ENCODE measurements at regions not wholly inside any gene's neighbourhood (a gene's known extent, or its start where the extent isn't known, plus 50 kb on each side); places are given as distances from the start of the nearest gene placed in this dataset.

DNA sequence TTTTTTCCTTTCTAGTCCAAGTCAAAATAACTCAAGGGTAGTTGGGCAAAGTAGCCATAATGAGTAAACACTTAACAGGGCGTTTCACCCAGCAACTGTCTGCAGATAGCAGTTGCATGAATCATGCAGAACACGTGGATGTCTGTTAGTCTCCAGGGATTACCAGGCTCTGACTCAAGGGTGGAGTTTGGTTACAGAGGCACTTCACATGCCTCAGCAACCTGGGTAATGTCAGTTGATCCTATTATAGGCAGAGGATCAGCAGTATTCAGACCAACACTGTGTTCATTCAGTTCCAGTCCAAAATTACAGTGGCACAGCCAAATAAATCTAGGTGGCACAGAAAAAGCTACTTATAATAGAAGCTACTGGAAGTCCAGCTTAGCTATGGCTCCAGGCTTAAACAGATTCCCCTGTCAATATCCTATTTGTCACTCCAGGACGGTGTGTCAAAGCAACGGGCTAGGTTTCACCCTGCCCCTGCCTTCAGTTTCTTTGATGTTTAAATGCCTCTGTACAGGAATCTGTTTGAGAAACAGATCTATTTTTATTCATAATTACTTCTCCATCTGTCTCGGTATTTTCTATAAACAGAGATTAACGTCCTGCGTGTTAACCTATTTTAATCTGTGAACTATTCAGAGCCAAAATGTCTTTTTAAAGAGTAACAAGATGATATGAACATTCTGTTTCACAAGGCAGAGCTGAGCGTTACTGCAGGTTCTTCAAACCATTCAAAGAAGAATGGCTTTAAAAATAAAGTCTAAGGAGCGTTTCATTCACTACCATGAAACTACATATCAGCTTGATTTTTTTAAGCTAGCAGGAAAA, 162.6 kb upstream of the AKR1E2 start:
- Histone ChIP-seq H3K27ac (ENCODE audit: low read length) (no peak overlapping the region), H3K36me3 (ENCODE audit: control insufficient read depth, insufficient read depth, low read length) (no peaks in the 10 kb centered on the region)

DNA sequence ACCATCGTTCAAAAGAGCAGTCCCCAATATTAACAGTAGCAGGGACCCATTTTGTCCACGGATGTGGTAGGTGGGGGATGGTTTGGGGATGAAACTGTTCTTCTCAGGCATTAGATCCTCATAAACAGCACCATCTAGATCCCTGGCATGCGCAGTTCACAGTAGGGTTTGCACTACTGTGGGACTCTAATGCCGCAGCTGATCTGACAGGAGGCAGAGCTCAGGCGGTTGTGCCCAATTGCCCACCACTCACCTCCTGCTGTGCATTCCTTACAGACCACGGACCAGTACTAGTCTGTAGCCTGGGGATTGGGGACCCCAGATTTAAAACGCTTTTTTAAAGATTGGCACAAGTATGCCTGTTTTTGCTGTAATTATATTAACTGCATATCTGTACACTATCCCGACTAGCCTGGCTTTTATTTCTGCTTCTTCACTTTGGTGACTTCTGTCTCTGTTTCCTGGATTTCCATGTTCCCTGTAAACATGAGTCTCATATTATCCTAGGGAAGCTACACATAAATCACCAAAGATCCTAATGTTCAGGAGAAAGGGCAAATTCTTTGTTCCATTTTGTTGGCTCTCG, 163.3 kb upstream of the AKR1E2 start:
- Histone ChIP-seq H3K27me3 (ENCODE audit: control insufficient read depth, insufficient read depth, low read length) (no peaks in the 10 kb centered on the region), H3K27ac (ENCODE audit: low read length) (no peak overlapping the region), H3K4me1 (ENCODE audit: control insufficient read depth, insufficient read depth, low read length) (no peaks in the 10 kb centered on the region), H3K36me3 (ENCODE audit: control insufficient read depth, insufficient read depth, low read length) (no peaks in the 10 kb centered on the region), H3K9me3 (ENCODE audit: control insufficient read depth, insufficient read depth, low read length) (no peaks in the 10 kb centered on the region), H3K4me3 (ENCODE audit: low read length) (no peak overlapping the region)
- no peak for DNase-seq (ENCODE audit: low read depth, low spot score)
- no CpG with 5 or more reads among the region's 9 CpGs for WGBS (ENCODE audit: insufficient coverage, insufficient read length)

More for the DNA sequence above, 162.6 kb upstream of the AKR1E2 start:
- Histone ChIP-seq H3K27me3 (ENCODE audit: control insufficient read depth, insufficient read depth, low read length) (no peaks in the 10 kb centered on the region), H3K4me1 (ENCODE audit: control insufficient read depth, insufficient read depth, low read length) (no peaks in the 10 kb centered on the region), H3K4me3 (ENCODE audit: low read length) (no peak overlapping the region), H3K9me3 (ENCODE audit: control insufficient read depth, insufficient read depth, low read length) (no peaks in the 10 kb centered on the region)
- WGBS (ENCODE audit: insufficient coverage, insufficient read length) = no CpG with 5 or more reads among the region's 9 CpGs
- DNase-seq (ENCODE audit: low read depth, low spot score) = no peak

DNA sequence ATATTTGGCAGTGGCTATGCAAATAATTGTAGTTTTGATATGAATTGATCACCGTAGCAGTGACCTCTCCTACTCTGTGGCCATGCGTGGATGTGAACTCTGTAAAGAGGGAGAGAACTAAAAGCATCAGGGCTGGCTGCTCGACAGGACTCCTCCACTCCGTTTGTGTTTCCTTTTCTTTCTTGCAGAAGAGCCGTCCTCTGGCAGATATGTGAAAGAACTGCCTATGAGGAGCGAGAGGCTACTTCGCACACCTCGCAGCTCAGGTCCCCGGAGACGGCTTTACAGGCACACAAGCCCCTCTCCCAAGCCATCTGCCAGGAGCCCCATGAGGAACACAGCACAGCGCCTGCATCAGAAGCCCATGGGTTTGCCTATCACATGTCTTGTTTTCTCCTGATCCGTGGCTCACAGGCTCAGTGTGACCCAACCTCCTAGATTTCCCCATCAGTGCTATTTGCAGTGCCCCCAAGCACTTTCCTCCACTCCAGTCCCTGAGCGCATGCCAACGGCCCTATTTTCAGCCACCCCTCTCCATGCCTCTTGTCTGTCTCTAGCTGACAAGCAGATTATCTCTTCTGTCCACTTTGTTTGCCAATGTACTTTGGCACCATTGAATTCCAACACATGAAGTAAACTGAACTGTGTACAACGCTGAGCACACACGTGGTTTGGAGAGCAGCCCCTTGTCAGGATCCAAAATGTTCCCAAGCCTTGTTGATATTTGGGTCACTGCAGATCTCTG, 164.3 kb upstream of the AKR1E2 start:
- H3K27me3 ChIP-seq (ENCODE audit: control insufficient read depth, insufficient read depth, low read length) = no peaks in the 10 kb centered on the region
- no peak for DNase-seq (ENCODE audit: low read depth, low spot score)
- no peaks in the 10 kb centered on the region for H3K36me3 ChIP-seq (ENCODE audit: control insufficient read depth, insufficient read depth, low read length)
- no CpG with 5 or more reads among the region's 16 CpGs for WGBS (ENCODE audit: insufficient coverage, insufficient read length)
- H3K27ac ChIP-seq (ENCODE audit: low read length) = no peak overlapping the region
- no peaks in the 10 kb centered on the region for H3K4me1 ChIP-seq (ENCODE audit: control insufficient read depth, insufficient read depth, low read length)
- no peak overlapping the region for H3K4me3 ChIP-seq (ENCODE audit: low read length)
- no peaks in the 10 kb centered on the region for H3K9me3 ChIP-seq (ENCODE audit: control insufficient read depth, insufficient read depth, low read length)

DNA sequence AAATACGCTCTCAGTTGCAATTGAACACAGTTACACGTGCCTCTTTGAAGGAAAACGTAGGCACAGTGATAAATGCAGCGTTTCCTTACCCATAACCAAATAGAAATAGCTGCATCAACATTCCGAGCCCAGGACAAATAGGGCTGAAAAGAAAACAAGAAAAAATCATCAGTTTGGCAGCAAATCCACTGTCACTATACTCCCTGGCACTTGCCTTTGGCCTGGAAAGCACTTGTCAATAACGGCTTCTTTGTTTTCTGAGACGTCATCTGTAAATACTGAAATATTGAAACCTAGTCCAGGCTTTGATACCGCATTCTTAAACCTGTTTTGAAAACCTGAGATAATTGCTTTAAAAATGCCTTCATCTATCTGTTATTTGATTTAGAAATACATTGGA, 167.2 kb upstream of the AKR1E2 start:
- no peak for DNase-seq (ENCODE audit: low read depth, low spot score)
- no CpG with 5 or more reads among the region's 8 CpGs for WGBS (ENCODE audit: insufficient coverage, insufficient read length)
- no peaks in the 10 kb centered on the region for H3K36me3 ChIP-seq (ENCODE audit: control insufficient read depth, insufficient read depth, low read length)
- no peaks in the 10 kb centered on the region for H3K4me1 ChIP-seq (ENCODE audit: control insufficient read depth, insufficient read depth, low read length)
- H3K27ac ChIP-seq (ENCODE audit: low read length) = no peak overlapping the region
- no peaks in the 10 kb centered on the region for H3K27me3 ChIP-seq (ENCODE audit: control insufficient read depth, insufficient read depth, low read length)
- H3K4me3 ChIP-seq (ENCODE audit: low read length) = no peak overlapping the region
- no peaks in the 10 kb centered on the region for H3K9me3 ChIP-seq (ENCODE audit: control insufficient read depth, insufficient read depth, low read length)

- H3K27me3 ChIP-seq (ENCODE audit: control insufficient read depth, insufficient read depth, low read length) = no peaks in the 10 kb centered on the region
- H3K4me1 ChIP-seq (ENCODE audit: control insufficient read depth, insufficient read depth, low read length) = no peaks in the 10 kb centered on the region
- no peak for DNase-seq (ENCODE audit: low read depth, low spot score)
- no peaks in the 10 kb centered on the region for H3K9me3 ChIP-seq (ENCODE audit: control insufficient read depth, insufficient read depth, low read length)
- H3K4me3 ChIP-seq (ENCODE audit: low read length) = no peak overlapping the region
- no CpG with 5 or more reads among the region's 7 CpGs for WGBS (ENCODE audit: insufficient coverage, insufficient read length)
- H3K27ac ChIP-seq (ENCODE audit: low read length) = no peak overlapping the region
- no peaks in the 10 kb centered on the region for H3K36me3 ChIP-seq (ENCODE audit: control insufficient read depth, insufficient read depth, low read length)
Measured at GRCh38 chr10:4656576-4657194, 169.3 kb upstream of the AKR1E2 start.

GRCh38 chr10:4655879-4656278, 170.1 kb upstream of the AKR1E2 start:
- WGBS (ENCODE audit: insufficient coverage, insufficient read length) = no CpG with 5 or more reads among the region's 5 CpGs
- DNase-seq (ENCODE audit: low read depth, low spot score) = no peak
- Histone ChIP-seq H3K27me3 (ENCODE audit: control insufficient read depth, insufficient read depth, low read length) (no peaks in the 10 kb centered on the region), H3K9me3 (ENCODE audit: control insufficient read depth, insufficient read depth, low read length) (no peaks in the 10 kb centered on the region), H3K4me1 (ENCODE audit: control insufficient read depth, insufficient read depth, low read length) (no peaks in the 10 kb centered on the region), H3K36me3 (ENCODE audit: control insufficient read depth, insufficient read depth, low read length) (no peaks in the 10 kb centered on the region), H3K27ac (ENCODE audit: low read length) (no peak overlapping the region), H3K4me3 (ENCODE audit: low read length) (no peak overlapping the region)

GRCh38 chr10:4655406-4655805, 170.6 kb upstream of the AKR1E2 start:
- H3K4me1 ChIP-seq (ENCODE audit: control insufficient read depth, insufficient read depth, low read length) = no peaks in the 10 kb centered on the region
- H3K36me3 ChIP-seq (ENCODE audit: control insufficient read depth, insufficient read depth, low read length) = no peaks in the 10 kb centered on the region
- no peak overlapping the region for H3K27ac ChIP-seq (ENCODE audit: low read length)
- H3K27me3 ChIP-seq (ENCODE audit: control insufficient read depth, insufficient read depth, low read length) = no peaks in the 10 kb centered on the region
- no peak overlapping the region for H3K4me3 ChIP-seq (ENCODE audit: low read length)
- no CpG with 5 or more reads among the region's 3 CpGs for WGBS (ENCODE audit: insufficient coverage, insufficient read length)
- DNase-seq (ENCODE audit: low read depth, low spot score) = no peak
- H3K9me3 ChIP-seq (ENCODE audit: control insufficient read depth, insufficient read depth, low read length) = no peaks in the 10 kb centered on the region

DNA sequence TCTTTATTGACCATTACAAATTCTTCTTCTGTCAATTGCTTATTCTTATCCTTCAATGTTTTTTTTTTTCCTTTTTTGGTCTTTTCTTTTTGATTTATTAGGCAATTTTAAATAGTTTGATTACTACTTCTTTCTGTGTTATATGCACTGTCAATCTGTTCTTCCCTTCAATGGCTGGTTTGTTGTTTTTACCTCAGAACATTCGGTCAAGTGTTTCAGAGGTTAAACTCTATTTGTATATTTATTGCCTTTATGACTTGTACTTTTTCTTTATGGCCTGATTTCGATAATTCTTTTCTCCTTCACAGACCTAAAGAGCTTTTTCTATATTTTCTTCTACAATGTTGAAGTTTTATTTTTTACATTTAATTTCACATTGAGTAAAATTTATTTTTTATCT, 171.5 kb upstream of the AKR1E2 start:
- no CpG with 5 or more reads among the region's 2 CpGs for WGBS (ENCODE audit: insufficient coverage, insufficient read length)
- DNase-seq (ENCODE audit: low read depth, low spot score) = no peak
- no peak overlapping the region for H3K27ac ChIP-seq (ENCODE audit: low read length)
- H3K9me3 ChIP-seq (ENCODE audit: control insufficient read depth, insufficient read depth, low read length) = no peaks in the 10 kb centered on the region
- H3K4me3 ChIP-seq (ENCODE audit: low read length) = no peak overlapping the region
- no peaks in the 10 kb centered on the region for H3K4me1 ChIP-seq (ENCODE audit: control insufficient read depth, insufficient read depth, low read length)
- H3K36me3 ChIP-seq (ENCODE audit: control insufficient read depth, insufficient read depth, low read length) = no peaks in the 10 kb centered on the region
- H3K27me3 ChIP-seq (ENCODE audit: control insufficient read depth, insufficient read depth, low read length) = no peaks in the 10 kb centered on the region

DNA sequence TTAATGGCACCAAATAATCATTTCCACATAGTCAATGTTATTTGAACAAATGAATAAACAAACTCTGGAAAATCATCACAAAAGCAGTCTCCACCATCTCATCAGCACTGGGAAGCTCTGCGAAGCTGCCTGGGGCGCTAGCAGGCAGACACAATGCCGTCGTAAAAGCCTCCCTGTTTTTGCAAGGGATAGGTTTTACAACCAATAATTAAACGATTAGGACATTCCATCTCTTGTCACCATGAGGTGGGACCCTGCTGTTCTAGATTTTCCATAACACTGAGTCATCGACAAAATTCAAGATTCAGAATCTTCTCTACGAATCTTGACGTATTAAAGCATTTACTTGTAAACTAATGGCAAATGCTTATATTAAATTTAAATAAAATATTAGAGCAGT, 172.8 kb upstream of the AKR1E2 start:
- Histone ChIP-seq H3K4me3 (ENCODE audit: low read length) (no peak overlapping the region), H3K36me3 (ENCODE audit: control insufficient read depth, insufficient read depth, low read length) (no peaks in the 10 kb centered on the region), H3K27me3 (ENCODE audit: control insufficient read depth, insufficient read depth, low read length) (no peaks in the 10 kb centered on the region), H3K4me1 (ENCODE audit: control insufficient read depth, insufficient read depth, low read length) (no peaks in the 10 kb centered on the region), H3K9me3 (ENCODE audit: control insufficient read depth, insufficient read depth, low read length) (no peaks in the 10 kb centered on the region), H3K27ac (ENCODE audit: low read length) (no peak overlapping the region)
- no peak for DNase-seq (ENCODE audit: low read depth, low spot score)
- WGBS (ENCODE audit: insufficient coverage, insufficient read length) = no CpG with 5 or more reads among the region's 8 CpGs
